SK-N-SH treated with all-trans-retinoic acid at 6 μM for 48 hours (cell line): ENCODE measurements at regions not wholly inside any gene's neighbourhood (a gene's known extent, or its start where the extent isn't known, plus 50 kb on each side); places are given as distances from the start of the nearest gene placed in this dataset.
"Not testable (repeated sequence)": the region's sequence is repeated elsewhere in the genome, so short reads cannot be mapped to it uniquely, and the experiment has no call there.

Experiments used
- CREB5 ChIP-seq: fragments of 250-450 bp; sonication (Bioruptor Pico); IDR thresholded peaks from 2 replicates; pipeline ENCODE4 v1.5.1; 2020; ENCODE audit warnings: low read depth, mild to moderate bottlenecking, moderate library complexity
- CSDC2 ChIP-seq: fragments of 250-450 bp; sonication (Bioruptor Pico); IDR thresholded peaks from 2 replicates; pipeline ENCODE4 v1.5.0; 2020; ENCODE audit warnings: mild to moderate bottlenecking, moderate library complexity
- ESRRG ChIP-seq: fragments of 250-450 bp; sonication (Bioruptor Pico); IDR thresholded peaks from 2 replicates; pipeline ENCODE4 v1.6.1; 2021; ENCODE audit warnings: mild to moderate bottlenecking
- ISL1 ChIP-seq: fragments of 250-450 bp; sonication (Bioruptor Pico); IDR thresholded peaks from 2 replicates; pipeline ENCODE4 v2.1.2; 2022; ENCODE audit warnings: mild to moderate bottlenecking, moderate library complexity
- OSR1 ChIP-seq: fragments of 250-450 bp; sonication (Bioruptor Pico); IDR thresholded peaks from 2 replicates; pipeline ENCODE4 v1.8.0; 2022; ENCODE audit warnings: moderate library complexity, mild to moderate bottlenecking, inconsistent platforms
- PATZ1 ChIP-seq: fragments of 250-450 bp; sonication (Bioruptor Pico); IDR thresholded peaks from 2 replicates; pipeline ENCODE4 v1.8.0; 2020; ENCODE audit warnings: mild to moderate bottlenecking, moderate library complexity, borderline replicate concordance
- RARB ChIP-seq: fragments of 250-450 bp; sonication (Bioruptor Pico); IDR thresholded peaks from 2 replicates; pipeline ENCODE4 v1.8.0; 2021; ENCODE audit warnings: mild to moderate bottlenecking, moderate library complexity
- ZFP3 ChIP-seq: fragments of 250-450 bp; sonication (Bioruptor Pico); IDR thresholded peaks from 2 replicates; pipeline ENCODE4 v1.5.0; 2020; ENCODE audit warnings: mild to moderate bottlenecking, moderate library complexity
- ZFP30 ChIP-seq: fragments of 450-650 bp; formaldehyde crosslinking; IDR thresholded peaks from 2 replicates; pipeline ENCODE4 v1.5.0; 2022; ENCODE audit warnings: mild to moderate bottlenecking, moderate library complexity
- ZNF565 ChIP-seq: fragments of 450-650 bp; formaldehyde crosslinking; conservative IDR thresholded peaks from 2 replicates; pipeline ENCODE4 v1.5.0; 2020; ENCODE audit warnings: low read depth, mild to moderate bottlenecking, moderate library complexity
- ZNF70 ChIP-seq: fragments of 450-650 bp; formaldehyde crosslinking; IDR thresholded peaks from 2 replicates; pipeline ENCODE4 v1.5.0; 2020; ENCODE audit warnings: mild to moderate bottlenecking, moderate library complexity
- TF ChIP-seq, protein P1 (sequence below): fragments of 250-450 bp; sonication (Bioruptor Pico); IDR thresholded peaks from 2 replicates; pipeline ENCODE4 v1.5.0; 2020; ENCODE audit warnings: mild to moderate bottlenecking, moderate library complexity
- TF ChIP-seq, protein P2 (sequence below): fragments of 250-450 bp; sonication (Bioruptor Pico); IDR thresholded peaks from 2 replicates; pipeline ENCODE4 v1.5.1; 2021; ENCODE audit warnings: mild to moderate bottlenecking, moderate library complexity

- not testable (repeated sequence) for TF ChIP-seq OSR1 (CRISPR knock-in tag); ESRRG (CRISPR knock-in tag); ZFP30 (CRISPR knock-in tag); ZNF565; ISL1 (CRISPR knock-in tag); PATZ1 (CRISPR knock-in tag); CSDC2 (CRISPR knock-in tag); CREB5 (CRISPR knock-in tag); ZNF70; ZFP3; RARB (CRISPR knock-in tag)
- TF ChIP-seq, protein P1, sequence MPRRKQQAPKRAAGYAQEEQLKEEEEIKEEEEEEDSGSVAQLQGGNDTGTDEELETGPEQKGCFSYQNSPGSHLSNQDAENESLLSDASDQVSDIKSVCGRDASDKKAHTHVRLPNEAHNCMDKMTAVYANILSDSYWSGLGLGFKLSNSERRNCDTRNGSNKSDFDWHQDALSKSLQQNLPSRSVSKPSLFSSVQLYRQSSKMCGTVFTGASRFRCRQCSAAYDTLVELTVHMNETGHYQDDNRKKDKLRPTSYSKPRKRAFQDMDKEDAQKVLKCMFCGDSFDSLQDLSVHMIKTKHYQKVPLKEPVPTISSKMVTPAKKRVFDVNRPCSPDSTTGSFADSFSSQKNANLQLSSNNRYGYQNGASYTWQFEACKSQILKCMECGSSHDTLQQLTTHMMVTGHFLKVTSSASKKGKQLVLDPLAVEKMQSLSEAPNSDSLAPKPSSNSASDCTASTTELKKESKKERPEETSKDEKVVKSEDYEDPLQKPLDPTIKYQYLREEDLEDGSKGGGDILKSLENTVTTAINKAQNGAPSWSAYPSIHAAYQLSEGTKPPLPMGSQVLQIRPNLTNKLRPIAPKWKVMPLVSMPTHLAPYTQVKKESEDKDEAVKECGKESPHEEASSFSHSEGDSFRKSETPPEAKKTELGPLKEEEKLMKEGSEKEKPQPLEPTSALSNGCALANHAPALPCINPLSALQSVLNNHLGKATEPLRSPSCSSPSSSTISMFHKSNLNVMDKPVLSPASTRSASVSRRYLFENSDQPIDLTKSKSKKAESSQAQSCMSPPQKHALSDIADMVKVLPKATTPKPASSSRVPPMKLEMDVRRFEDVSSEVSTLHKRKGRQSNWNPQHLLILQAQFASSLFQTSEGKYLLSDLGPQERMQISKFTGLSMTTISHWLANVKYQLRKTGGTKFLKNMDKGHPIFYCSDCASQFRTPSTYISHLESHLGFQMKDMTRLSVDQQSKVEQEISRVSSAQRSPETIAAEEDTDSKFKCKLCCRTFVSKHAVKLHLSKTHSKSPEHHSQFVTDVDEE (CRISPR knock-in tag) = not testable (repeated sequence)
- TF ChIP-seq, protein P2, sequence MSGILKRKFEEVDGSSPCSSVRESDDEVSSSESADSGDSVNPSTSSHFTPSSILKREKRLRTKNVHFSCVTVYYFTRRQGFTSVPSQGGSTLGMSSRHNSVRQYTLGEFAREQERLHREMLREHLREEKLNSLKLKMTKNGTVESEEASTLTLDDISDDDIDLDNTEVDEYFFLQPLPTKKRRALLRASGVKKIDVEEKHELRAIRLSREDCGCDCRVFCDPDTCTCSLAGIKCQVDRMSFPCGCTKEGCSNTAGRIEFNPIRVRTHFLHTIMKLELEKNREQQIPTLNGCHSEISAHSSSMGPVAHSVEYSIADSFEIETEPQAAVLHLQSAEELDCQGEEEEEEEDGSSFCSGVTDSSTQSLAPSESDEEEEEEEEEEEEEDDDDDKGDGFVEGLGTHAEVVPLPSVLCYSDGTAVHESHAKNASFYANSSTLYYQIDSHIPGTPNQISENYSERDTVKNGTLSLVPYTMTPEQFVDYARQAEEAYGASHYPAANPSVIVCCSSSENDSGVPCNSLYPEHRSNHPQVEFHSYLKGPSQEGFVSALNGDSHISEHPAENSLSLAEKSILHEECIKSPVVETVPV (CRISPR knock-in tag) = not testable (repeated sequence)
Measured at GRCh38 chr13:21920802-21921201, 249.9 kb downstream of the FGF9 start.
